ENCODE measurements at regions not wholly inside any gene's neighbourhood (a gene's known extent, or its start where the extent isn't known, plus 50 kb on each side); places are given as distances from the start of the nearest gene placed in this dataset.

DNA sequence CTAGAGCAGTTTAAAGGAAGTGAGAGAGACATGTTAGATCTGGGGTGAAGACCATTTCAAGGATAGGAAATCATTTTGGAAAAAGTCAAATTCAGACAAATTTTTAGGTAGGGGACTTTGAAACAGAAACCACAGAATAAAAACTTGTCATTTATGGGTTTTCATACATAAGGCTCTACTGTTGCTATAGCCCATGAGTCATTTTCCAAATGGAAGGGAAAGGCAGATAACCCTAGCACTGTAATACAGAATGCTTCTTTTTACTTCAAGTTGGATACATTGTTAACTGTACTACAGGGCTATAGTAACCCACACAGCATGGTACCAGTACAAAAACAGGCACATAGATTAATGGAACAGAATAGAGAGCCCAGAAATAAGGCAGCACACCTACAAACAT, 455.4 kb downstream of the EBF1 start:
- DNase-seq: no peak

DNA sequence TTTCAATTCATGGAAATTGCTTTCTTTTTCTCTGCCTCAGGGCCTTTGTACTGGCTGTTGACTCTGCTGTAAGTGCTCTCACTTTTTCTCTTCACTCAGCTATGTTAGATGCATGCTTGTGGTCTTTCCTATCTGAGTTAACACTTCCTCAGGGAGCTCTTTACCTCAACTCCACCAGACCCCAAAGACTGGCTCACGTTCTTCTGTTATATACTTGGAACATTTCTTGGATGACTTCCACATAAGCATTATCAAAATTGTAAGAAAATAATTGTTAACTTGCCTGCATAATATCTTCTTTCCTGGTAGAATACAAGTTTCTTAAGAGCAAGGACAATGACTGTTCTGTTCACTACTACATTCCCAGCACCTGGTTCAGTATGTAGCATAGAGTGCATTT, 455.9 kb downstream of the EBF1 start:
- no peak for DNase-seq

DNA sequence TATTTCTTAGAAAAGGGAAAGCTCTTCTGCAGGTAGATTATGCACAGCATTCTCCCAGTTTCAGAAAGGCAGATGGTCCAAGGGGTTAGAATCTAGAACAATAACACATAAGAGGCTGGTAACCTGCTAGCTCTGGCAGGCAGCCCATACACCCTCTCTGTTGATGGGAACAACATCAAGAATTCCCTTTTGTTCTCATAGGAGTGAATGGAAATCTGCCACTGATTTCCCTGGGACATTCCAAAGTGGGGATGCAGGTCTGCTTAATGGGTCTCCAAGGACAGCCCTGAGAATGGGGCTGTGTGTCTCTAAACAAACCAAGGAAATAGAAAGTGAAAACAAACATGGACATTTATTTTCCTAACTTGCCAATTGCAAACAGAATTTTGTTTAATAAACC, 456.8 kb downstream of the EBF1 start:
- no peak for DNase-seq

DNA sequence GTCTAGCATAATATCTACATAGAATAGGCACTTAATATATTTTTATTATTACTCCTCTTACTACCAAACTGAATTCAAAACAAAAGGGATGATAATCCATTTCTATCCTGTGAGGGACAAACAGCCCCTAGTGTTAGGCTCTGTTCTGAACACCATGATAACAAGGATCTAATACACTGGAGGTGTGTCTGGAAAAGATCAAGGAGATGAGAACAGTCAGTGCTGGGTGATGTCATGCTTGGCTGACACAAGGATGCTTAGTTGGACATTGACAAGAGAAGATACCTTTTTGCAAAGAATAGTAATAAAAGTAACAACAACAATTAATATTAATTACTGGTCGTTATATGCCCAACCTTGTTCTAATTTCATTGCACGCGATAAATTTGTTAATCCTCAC, 458.7 kb downstream of the EBF1 start:
- DNase-seq: no peak

DNA sequence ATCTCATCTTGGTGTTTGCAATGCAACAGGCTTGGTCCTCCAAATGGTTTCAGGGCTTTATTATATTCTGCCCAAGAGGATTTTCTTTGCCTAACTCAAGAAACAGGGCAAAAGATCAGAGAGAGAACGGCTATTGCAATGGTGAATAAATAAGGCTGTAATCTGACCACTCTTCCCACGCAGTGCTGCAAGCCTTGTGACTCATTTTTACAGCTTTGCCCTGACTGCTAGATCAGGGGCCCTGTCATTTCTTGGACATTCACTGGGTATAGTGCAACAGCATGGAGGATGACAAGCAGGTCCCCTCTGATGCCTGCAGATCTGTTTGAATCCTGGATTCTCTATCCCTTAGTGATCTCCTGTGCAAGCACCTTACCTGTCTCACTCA, 459.1 kb downstream of the EBF1 start:
- DNase-seq: no peak

DNA sequence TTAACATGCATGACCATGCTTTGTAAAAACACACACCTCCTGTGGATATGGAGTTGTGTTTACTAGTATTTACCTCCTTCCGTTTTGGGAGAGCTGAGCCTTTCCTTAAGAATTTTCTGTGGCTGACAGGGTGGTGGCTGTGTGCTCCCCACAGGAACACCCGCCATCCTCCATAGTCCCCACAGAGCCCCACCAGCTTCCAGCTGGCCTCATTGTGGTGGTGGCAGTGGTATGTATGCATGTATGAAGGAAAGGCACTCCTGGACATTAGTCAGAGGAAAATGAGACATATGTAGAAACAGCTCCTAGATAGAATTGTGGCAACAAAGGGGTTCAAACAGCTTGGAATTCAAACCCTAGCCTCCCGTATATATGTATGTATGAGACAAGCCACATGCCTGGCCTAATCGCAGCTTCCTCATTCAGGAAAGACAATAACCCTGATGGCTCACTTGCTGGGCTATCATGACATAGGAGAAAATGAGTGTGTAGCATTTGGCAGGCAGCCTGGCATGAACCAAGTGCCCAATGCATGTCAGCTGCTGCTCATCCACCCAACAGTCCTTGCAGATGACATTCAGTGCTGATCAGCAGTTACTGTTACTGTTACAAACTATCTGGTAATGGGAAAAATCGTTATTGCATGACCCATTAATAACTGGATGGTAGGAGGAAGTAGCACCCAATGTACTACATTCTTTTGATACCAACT, 459.7 kb downstream of the EBF1 start:
- DNase-seq: no peak

DNA sequence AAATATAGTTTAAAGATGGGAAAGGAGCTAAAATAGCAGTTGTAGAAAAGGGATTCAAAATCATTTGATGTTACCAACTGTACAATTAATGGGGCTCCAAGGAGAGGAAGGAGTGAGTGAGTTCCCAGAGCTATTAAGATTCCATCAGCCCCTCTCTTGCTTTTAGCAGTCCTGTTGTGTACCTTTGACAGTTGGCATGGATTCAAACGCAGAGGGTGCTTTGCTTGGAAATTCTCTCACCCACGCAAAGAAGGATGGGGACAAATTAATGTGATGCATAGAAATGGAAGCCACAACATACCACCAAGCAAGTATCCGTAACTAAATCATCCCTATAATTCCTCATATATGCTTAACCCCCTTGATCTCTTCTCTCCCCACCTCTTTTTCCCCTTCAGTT, 461.3 kb downstream of the EBF1 start:
- DNase-seq: no peak

DNA sequence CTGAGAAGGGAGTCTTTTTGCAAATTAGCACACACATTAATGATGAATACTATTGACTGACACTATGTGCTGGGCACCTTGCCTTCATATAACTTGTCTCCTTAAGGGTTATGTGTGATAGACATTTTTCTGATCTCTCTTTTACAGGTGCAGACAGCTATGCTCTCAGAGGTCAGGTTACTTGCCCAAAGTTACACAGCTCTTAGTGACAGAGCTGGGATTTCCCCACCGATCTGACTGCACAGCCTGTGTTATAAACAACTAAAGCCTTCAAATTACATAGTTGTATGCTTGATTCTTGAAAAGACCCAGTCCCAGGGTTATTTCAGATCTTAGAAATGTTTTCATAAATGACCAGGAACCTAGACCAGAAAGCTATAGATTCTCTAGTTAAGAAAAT, 462.7 kb downstream of the EBF1 start:
- no peak for DNase-seq

DNA sequence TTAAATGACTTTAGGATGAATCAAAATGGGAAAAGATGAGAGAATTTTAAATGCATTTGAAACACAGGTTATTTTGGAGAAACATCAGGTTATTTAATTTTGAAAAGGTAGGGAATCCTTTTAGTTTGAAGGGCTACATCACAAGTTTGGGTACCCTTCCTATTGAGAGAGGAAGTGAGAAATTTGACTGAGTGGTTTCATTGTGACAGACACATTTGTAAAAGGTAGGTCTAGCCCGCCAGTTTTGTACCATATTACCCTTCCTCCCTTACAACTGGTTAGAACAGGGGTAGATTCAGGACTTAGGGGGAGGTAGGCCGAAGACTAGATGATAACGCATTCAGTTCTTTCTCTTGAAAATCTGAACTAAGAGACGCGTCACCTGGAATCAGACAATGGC, 464.2 kb downstream of the EBF1 start:
- DNase-seq: no peak

DNA sequence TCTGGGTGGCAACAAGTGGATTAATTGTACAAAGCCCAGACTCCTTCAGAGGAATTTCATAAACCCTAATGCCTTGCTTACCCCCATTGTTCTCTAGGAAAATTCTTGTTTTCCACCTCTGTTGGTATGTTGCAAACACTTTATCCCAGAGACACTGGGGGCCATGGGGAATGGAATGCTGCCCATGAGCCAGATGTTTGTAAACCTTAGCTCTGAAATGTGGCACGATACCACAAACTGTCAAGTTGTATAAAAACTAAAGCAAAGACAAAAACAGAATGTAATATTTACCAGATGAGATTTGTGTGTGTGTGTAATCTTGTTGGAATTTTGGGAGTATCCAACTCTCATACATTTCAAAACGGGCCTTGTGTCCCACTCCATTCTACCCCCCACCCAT, 465.0 kb downstream of the EBF1 start:
- no peak for DNase-seq

DNA sequence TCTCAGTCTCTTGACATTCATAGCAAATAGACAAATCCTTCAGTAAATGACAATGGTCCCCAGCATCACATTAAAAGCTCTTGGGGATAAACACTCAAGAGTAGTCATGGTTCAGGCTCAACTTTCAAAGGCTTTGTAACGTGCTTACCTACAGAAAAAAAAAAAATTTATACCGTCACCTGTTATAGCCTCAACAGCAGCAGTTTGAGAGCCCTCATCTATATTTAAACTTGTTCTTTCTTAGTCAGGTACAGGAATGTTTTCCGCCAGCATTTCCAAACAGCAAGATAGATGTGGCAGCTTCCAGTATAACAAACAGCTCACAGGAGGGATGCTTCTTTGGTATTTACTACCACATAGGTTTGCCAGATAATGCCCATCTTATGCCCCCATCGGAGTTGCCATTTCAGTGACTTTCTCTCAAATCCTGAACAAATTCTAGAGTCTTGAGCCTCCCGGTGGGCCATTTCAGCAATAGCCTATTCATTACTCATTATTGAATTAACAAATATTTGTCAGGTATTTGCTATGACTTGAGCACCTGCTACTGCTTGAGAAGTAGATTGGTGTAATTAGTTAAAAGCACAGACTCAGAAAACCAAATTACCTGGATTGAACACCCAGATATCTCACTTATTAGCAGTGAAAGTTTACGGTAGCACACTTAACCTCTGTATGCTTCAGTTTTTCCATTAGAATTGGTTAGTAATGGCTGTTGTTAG, 470.0 kb downstream of the EBF1 start:
- DNase-seq: no peak

DNA sequence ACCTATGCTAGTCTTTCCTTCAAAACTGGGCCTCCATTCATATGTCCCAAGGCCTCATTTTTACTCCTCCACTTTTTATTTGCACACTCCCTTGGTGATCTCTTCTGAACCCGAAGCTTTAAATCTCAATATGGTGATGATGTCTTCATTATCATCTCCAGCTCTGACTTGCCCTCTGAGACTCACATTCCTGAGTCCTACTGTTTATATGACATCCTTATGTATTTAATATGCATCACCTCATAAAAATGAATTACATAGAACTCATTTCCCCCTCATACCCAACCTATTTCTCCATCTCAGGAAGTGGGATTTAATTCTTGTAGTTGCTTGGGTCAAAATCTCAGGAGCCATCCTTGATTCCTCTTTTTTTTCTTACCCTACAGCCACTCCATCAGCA, 473.0 kb downstream of the EBF1 start:
- DNase-seq: no peak

DNA sequence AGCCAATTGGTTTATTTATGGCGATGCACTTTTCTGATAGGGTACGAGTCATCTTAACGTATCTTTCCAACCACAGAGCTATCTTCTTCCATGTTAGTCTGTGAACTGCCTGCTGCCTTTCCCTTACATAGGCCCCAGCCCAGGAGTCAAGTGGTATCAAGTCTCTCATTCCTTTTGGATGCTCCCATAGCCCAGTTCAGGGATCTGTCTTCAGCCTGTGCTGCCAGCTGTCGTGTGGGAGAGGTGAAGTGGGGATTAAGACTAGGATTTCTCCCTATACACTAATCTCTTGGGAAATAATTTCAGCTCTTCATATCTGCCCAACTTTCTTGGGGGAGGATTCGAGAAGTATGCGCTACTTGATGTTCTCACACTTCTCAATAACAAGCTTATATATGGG, 475.7 kb downstream of the EBF1 start:
- DNase-seq: no peak

DNA sequence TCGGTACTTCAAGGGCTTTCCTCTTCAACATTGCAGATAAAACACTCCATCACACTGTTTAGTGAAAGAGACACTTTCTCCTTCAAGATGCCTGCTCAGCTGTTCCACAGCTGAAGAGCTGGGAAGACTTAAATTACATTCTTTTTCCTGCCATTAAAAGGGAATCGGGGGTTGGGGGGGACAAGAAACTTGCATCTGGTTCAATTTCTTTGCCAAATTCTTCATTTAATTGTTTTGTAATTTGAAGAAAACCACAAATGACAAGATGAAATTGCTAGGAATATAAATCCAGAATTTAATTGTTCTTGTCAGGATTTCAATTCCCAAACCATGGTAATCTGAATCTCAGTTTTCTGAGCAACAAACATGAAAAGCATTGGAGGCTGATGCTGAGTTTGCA, 478.3 kb downstream of the EBF1 start:
- no peak for DNase-seq

DNA sequence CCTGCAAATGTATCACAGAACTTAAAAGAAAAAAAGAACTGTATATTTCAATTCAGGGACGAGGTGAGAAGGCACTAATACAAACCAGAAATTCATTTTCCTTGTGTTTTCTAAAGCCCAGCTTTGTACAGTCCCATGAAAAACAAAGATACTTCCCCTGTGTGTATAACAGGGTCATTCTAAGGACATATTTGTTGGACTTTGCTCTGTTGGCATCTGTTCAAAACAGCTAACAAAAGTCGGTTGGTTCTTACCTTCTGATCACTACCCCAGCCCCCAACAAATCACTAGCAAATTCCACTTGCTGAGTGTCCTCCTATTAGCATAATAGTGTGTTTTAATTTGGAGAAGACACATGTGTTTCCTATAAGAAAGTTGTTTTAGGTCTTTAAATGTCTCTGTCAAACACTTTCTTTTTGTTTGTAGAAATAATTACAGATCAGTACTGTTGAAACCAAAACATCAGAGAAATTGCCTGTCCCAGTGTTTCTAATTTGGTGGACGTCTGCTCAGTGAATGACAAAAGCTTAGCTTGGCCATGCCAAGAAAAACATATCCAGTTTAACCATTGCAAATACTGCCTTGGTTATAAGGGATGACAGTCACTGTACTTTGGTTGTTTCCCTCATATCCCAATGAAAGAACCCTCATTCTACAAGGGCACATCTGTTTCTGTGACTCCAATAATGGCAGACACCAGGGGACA, 480.5 kb downstream of the EBF1 start:
- DNase-seq: no peak

DNA sequence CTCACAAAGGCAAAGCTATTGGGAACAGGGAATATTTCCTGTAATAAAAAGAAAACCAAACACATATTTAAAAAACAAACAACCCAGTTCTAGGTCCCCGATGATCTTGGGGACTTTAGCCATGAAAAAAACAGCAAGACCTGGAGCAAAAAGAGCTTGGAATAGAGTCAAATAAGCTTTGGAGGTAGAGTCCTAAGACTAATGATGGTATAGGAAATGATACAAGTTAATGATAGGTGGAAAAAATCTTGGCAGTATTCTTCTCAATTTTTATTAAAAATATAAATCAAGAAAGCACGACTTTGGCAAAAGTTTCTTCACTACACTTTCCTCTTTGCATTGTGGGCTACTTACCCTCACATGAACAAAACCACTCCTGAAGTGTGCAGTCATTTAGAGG, 481.5 kb downstream of the EBF1 start:
- no peak for DNase-seq

DNA sequence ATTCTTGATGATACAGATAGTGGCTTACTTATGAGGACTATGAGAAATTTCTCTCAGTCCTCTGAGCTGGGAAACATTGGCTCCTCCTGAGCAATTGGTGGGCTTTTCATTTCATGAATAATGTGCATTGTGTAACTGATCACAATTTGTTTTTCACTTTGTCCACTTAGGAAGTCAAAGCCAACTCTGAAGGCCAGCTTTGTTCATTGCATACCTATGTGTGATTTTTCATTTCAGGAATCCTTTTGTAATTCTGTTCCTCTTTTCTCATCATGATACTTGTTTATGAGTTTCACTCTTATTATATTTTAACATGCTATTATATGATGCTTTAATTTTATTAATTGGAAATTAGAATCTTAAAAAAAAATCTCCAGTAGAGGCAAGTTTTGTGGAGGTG, 483.0 kb downstream of the EBF1 start:
- DNase-seq: no peak

DNA sequence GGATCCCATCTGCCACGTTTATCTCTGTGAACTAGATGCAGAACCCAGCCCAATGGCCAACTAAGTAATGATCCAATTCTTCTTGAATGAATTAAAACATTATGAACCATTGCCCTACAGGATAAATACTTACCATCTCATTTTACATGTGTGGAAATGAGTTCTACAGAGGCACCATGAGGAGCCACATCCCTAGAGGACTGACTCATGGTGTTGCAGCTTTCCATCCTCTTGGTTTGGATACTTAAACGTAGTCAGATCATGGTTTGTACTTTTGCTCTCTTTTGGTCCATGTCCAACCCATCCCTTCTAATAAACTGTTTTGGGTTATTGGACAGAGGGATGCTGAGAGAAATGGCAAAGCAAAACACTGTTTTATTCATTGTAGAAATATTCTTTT, 484.8 kb downstream of the EBF1 start:
- DNase-seq: no peak

DNA sequence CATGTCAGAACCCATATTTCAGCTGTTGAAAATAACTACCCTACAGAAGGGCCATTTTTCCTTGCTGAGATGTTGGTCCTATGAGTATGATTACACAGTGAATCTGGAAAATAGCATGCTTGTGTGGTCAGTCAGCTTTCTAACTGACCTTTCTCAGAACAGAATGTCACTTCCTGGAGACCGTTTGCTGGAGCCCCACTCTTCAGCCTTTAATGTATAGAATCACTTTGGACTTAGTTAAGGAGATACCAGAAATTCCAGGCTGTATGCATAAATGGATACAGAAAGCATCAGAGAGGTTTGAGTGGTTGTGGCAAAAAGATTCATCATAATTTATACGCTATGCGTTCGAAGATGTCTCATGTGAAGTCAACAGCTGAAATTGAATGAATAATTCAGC, 488.1 kb downstream of the EBF1 start:
- no peak for DNase-seq

DNA sequence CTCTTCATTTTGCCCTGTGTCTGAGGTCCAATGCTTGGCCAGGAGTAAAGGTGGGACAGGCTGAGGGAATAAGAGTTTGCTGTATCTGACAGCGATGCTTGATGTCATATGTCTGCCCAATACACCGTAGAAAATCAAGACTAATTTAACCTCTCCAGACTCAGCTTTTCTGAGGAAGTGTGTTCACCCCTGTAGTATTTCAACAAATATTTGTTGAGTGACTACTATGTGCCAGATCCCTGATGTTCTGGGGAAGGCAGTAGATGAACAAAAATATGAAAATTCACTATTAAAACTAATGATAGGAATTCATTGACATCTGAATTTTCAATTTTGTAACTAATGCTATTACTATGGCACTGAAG, 489.7 kb downstream of the EBF1 start:
- no peak for DNase-seq

DNA sequence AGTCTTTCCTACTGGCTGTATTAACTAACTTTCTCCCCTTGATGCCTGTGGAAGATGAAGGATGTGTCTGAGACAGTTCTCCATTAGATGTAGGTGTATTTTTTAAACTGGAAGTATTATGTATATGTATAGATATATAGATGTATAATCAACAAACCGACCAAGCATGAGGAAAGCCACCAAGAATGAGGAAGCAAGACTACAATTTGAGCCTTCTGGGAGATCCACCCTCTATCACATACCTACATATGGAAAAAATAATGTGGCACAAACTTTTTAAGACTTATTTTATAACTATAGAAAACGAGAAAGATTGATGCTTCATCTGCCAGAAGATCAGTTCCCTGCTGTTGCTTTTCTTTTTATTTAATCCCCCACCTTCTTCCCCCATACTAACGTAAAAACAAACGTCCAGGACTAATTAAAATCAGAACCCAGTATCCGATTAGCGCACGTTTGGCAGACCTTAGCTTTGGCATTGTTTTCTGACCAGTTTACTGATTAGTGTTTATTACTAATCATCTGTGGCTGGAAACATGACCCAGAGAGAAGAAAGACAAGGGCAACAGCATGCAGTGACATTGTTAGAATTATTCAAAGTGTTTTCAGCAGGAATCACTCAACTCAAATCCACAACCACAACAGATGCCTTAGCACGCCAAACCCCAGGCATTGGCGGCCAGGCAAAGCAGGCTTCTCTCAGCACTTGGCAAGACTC, 490.2 kb downstream of the EBF1 start:
- DNase-seq: no peak

DNA sequence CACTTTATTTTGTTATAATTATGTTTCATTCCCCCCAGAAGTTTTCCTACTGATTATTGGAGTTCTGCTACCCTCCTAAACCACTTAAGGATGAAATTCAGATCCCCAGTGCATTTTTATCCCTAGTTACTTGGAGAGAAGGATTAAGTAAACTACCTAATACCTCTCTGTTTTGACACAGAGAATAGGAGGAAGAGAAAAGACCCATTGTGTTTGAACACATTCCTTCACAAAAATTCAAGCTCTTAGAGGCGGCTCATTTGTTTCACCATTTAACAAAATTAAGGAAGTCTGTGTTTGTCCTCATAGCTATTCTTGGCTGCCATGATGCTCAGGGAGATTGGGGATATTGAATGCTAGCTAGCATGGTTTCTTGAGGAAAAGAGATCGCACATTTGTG, 492.6 kb downstream of the EBF1 start:
- no peak for DNase-seq

DNA sequence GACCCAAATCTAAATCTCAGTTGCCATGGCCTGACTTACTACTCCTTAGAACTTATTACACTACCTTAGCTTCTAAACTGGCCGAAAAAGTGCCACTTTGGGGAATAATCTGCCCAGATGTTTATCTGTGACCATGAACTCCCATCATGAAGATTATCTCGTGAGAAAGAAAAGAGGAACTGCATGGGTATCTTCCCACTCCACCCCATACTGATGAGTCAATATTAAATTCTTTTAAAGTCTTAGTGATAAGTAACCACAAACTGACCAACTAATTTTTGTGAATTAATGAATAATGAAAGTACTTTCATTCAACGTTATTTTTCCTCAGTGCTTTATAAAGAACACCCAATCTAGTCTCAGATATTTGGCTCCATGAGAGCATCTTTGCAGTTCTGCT, 493.5 kb downstream of the EBF1 start:
- no peak for DNase-seq

DNA sequence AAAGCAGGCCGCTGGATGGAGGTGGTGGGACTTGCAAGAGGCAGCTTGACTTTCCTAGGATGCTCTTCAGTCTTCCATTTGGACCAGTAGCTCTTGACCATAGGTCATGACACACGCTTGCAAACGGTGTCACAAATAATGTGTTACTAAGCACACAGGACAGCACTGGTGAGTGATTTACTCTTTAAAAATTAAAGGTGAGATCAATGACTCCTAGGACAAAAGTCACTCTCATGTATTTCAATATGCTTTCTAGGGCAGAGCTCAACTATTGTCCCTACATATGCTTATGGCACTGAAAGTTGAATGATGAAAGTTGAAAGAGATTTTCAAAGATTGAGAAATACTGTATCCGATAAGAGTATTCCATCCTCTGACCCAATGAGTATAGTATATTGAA, 496.7 kb downstream of the EBF1 start:
- DNase-seq: no peak
